Parathyroid adenoma (tissue), 2 donors: ENCODE measurements at regions not wholly inside any gene's neighbourhood (a gene's known extent, or its start where the extent isn't known, plus 50 kb on each side); places are given as distances from the start of the nearest gene placed in this dataset.

Experiments used
- H2AFZ ChIP-seq: fragments of 300-600 bp; sonication (generic); one replicate; pipeline ENCODE4 v1.7.0; 2017; ENCODE audit warnings: antibody characterized with exemption, mild to moderate bottlenecking
- H3K27ac ChIP-seq: fragments of 300-600 bp; sonication (generic); one replicate; pipeline ENCODE4 v1.7.0; 2017
- H3K27me3 ChIP-seq: fragments of 300-600 bp; sonication (generic); one replicate; pipeline ENCODE4 v1.7.0; 2017; ENCODE audit warnings: low read length; ENCODE audit not compliant: control insufficient read depth, insufficient read depth
- H3K36me3 ChIP-seq: fragments of 300-600 bp; sonication (generic); one replicate; pipeline ENCODE4 v1.7.0; 2017; ENCODE audit warnings: low read length; ENCODE audit not compliant: control insufficient read depth, insufficient read depth
- H3K4me1 ChIP-seq: fragments of 300-600 bp; sonication (generic); one replicate; pipeline ENCODE4 v1.7.0; 2017; ENCODE audit warnings: control low read depth
- H3K4me2 ChIP-seq: fragments of 300-600 bp; sonication (generic); one replicate; pipeline ENCODE4 v1.7.0; 2017; ENCODE audit warnings: low read length
- H3K4me3 ChIP-seq: fragments of 300-600 bp; sonication (generic); one replicate; pipeline ENCODE4 v1.7.0; 2017; ENCODE audit warnings: low read depth, low read length
- H3K79me2 ChIP-seq: fragments of 300-600 bp; sonication (generic); one replicate; pipeline ENCODE4 v1.7.0; 2017; ENCODE audit warnings: control low read depth
- H3K9ac ChIP-seq: fragments of 300-600 bp; sonication (generic); one replicate; pipeline ENCODE4 v1.7.0; 2017; ENCODE audit warnings: mild to moderate bottlenecking
- H3K9me3 ChIP-seq: fragments of 300-600 bp; sonication (generic); one replicate; pipeline ENCODE4 v1.7.0; 2017; ENCODE audit warnings: low read length; ENCODE audit not compliant: control insufficient read depth
- TF ChIP-seq, protein P1 (sequence below): fragments of 300-600 bp; sonication (generic); IDR thresholded peaks from one replicate; pipeline ENCODE4 v1.7.0; 2017; ENCODE audit warnings: antibody characterized with exemption, mild to moderate bottlenecking
- donor health status: primary hyperparathyroidism.

DNA sequence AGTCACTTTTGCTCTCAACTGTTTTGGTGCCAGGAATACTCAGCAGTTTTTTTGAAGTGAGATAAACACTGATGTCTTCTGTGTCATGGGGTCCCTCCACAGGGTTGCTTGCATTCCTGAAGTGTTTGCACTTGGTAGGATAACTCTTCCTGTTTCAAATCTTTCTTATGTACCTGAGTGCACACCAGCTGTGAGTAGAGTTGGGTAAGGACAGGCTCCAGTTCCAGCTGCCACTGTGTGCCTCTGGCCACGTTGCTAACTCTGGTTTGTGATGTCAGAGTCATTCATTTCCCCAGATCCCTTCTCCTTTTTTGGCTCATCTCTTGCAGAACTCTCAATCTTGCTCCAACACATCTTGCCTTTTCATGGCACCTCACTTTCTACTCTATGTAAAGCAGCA is 356.3 kb upstream of the B3GALT2 start:
- Histone ChIP-seq H3K9ac (no peak overlapping the region), H3K36me3 (no peaks in the 10 kb centered on the region), H3K79me2 (no peaks in the 10 kb centered on the region), H2AFZ (no peak overlapping the region), H3K4me3 (no peak overlapping the region), H3K9me3 (no peaks in the 10 kb centered on the region), H3K27ac (no peak overlapping the region), H3K27me3 (no peaks in the 10 kb centered on the region), H3K4me2 (no peak overlapping the region), H3K4me1 (no peaks in the 10 kb centered on the region)
- TF ChIP-seq, protein P1, sequence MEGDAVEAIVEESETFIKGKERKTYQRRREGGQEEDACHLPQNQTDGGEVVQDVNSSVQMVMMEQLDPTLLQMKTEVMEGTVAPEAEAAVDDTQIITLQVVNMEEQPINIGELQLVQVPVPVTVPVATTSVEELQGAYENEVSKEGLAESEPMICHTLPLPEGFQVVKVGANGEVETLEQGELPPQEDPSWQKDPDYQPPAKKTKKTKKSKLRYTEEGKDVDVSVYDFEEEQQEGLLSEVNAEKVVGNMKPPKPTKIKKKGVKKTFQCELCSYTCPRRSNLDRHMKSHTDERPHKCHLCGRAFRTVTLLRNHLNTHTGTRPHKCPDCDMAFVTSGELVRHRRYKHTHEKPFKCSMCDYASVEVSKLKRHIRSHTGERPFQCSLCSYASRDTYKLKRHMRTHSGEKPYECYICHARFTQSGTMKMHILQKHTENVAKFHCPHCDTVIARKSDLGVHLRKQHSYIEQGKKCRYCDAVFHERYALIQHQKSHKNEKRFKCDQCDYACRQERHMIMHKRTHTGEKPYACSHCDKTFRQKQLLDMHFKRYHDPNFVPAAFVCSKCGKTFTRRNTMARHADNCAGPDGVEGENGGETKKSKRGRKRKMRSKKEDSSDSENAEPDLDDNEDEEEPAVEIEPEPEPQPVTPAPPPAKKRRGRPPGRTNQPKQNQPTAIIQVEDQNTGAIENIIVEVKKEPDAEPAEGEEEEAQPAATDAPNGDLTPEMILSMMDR = no peak

DNA sequence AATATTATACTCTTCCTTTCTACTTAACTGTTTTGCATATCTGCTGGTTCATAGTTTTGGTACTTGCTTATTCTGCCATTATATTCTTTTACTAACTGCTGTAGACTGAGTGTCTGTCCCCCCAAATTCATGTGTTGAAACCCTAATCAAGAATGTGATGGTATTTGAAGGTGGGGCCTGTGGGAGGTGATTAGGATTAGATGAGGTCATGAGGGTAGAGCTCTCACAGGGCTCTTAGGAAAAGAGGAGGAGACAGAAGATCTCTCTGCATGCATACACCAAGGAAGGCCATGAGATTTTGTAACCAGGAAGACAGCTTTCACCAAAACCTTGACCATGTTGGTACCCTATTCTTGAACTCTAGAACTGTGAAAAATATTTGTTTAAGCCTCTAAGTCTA is 354.1 kb upstream of the B3GALT2 start:
- Histone ChIP-seq H3K27ac (no peak overlapping the region), H3K9ac (no peak overlapping the region)

GRCh38 chr1:193539731-193540459 is 353.5 kb upstream of the B3GALT2 start:
- no peaks in the 10 kb centered on the region for H3K79me2 ChIP-seq
- H3K4me3 ChIP-seq = no peak overlapping the region
- no peak overlapping the region for H3K4me2 ChIP-seq
- no peaks in the 10 kb centered on the region for H3K36me3 ChIP-seq
- no peaks in the 10 kb centered on the region for H3K9me3 ChIP-seq
- H3K9ac ChIP-seq = no peak overlapping the region
- TF ChIP-seq, protein P1 = no peak
- H3K27me3 ChIP-seq = no peaks in the 10 kb centered on the region
- H3K27ac ChIP-seq = no peak overlapping the region
- no peak overlapping the region for H2AFZ ChIP-seq
- no peaks in the 10 kb centered on the region for H3K4me1 ChIP-seq

More for the DNA sequence above, 354.1 kb upstream of the B3GALT2 start:
- no peaks in the 10 kb centered on the region for H3K4me1 ChIP-seq
- H3K4me2 ChIP-seq = no peak overlapping the region
- H3K9me3 ChIP-seq = no peaks in the 10 kb centered on the region
- no peaks in the 10 kb centered on the region for H3K36me3 ChIP-seq
- no peak overlapping the region for H2AFZ ChIP-seq
- H3K27me3 ChIP-seq = no peaks in the 10 kb centered on the region
- H3K79me2 ChIP-seq = no peaks in the 10 kb centered on the region
- TF ChIP-seq, protein P1 = no peak
- no peak overlapping the region for H3K4me3 ChIP-seq

GRCh38 chr1:193538680-193539079 is 352.3 kb upstream of the B3GALT2 start:
- no peak overlapping the region for H3K27ac ChIP-seq
- TF ChIP-seq, protein P1 = no peak
- no peak overlapping the region for H2AFZ ChIP-seq
- no peak overlapping the region for H3K4me2 ChIP-seq
- no peaks in the 10 kb centered on the region for H3K9me3 ChIP-seq
- H3K36me3 ChIP-seq = no peaks in the 10 kb centered on the region
- no peaks in the 10 kb centered on the region for H3K4me1 ChIP-seq
- H3K9ac ChIP-seq = no peak overlapping the region
- no peaks in the 10 kb centered on the region for H3K79me2 ChIP-seq
- H3K27me3 ChIP-seq = no peaks in the 10 kb centered on the region
- H3K4me3 ChIP-seq = no peak overlapping the region

DNA sequence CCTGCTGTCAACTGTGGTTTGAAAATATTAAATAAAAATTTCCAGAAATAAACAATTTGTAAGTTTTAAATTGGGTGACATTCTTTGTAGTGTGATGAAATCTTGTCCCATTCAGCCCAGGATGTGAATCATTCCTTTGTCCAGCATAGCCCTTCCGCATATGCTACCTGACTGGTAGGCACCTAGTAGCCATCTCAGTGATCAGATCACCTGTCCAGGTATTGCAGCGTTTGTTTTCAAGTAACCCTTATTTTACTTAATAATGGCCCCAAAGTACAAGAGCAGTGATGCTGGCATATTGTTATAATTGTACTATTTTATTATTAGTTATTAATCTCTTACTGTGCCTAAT is 351.6 kb upstream of the B3GALT2 start:
- Histone ChIP-seq H3K27me3 (no peaks in the 10 kb centered on the region), H3K36me3 (no peaks in the 10 kb centered on the region), H3K4me1 (no peaks in the 10 kb centered on the region), H3K79me2 (no peaks in the 10 kb centered on the region), H3K4me3 (no peak overlapping the region), H3K9me3 (no peaks in the 10 kb centered on the region), H3K27ac (no peak overlapping the region), H3K4me2 (no peak overlapping the region), H3K9ac (no peak overlapping the region), H2AFZ (no peak overlapping the region)
- TF ChIP-seq, protein P1 = no peak
